Endodermal cell (in vitro differentiated cells): ENCODE measurements at regions not wholly inside any gene's neighbourhood (a gene's known extent, or its start where the extent isn't known, plus 50 kb on each side); places are given as distances from the start of the nearest gene placed in this dataset.

Experiments used
- DNase-seq: peaks from one replicate; pipeline ENCODE4 v3.0.0-alpha.2; 2017
- H3K27ac ChIP-seq: 2 replicates; pipeline ENCODE4 v1.5.1; 2013; ENCODE audit warnings: mild to moderate bottlenecking, low read depth, low read length, moderate library complexity
- H3K27me3 ChIP-seq: 2 replicates; pipeline ENCODE4 v1.6.1; 2013; ENCODE audit warnings: mild to moderate bottlenecking, low read length, moderate library complexity; ENCODE audit not compliant: insufficient read depth, control insufficient read depth, poor library complexity, severe bottlenecking
- H3K36me3 ChIP-seq: 2 replicates; pipeline ENCODE4 v1.7.0; 2013; ENCODE audit warnings: mild to moderate bottlenecking, low read length, moderate library complexity; ENCODE audit not compliant: control insufficient read depth, insufficient read depth
- H3K4me1 ChIP-seq: one replicate; pipeline ENCODE4 v1.7.0; 2013; ENCODE audit warnings: low read length; ENCODE audit not compliant: control insufficient read depth, insufficient read depth
- H3K4me3 ChIP-seq: 2 replicates; pipeline ENCODE4 v1.5.1; 2013; ENCODE audit warnings: mild to moderate bottlenecking, low read length, moderate library complexity
- H3K9ac ChIP-seq: 2 replicates; pipeline ENCODE4 v1.6.1; 2013; ENCODE audit warnings: mild to moderate bottlenecking, low read length, moderate library complexity; ENCODE audit not compliant: poor library complexity, severe bottlenecking; ENCODE audit errors: extremely low read depth
- H3K9me3 ChIP-seq: 2 replicates; pipeline ENCODE4 v1.6.1; 2013; ENCODE audit warnings: mild to moderate bottlenecking, low read length, moderate library complexity; ENCODE audit not compliant: control insufficient read depth
- H3K27ac Mint-ChIP-seq: 2 replicates; pipeline ENCODE4 v1.8.0; 2020; ENCODE audit warnings: mixed read lengths
- H3K27me3 Mint-ChIP-seq: 2 replicates; pipeline ENCODE4 v1.8.0; 2021; ENCODE audit warnings: mild to moderate bottlenecking, mixed read lengths; ENCODE audit not compliant: insufficient read depth
- H3K36me3 Mint-ChIP-seq: 2 replicates; pipeline ENCODE4 v1.8.0; 2020; ENCODE audit warnings: low read depth, mixed read lengths
- H3K4me1 Mint-ChIP-seq: 2 replicates; pipeline ENCODE4 v1.8.0; 2020; ENCODE audit warnings: mixed read lengths
- H3K4me3 Mint-ChIP-seq: 2 replicates; pipeline ENCODE4 v1.8.0; 2020; ENCODE audit warnings: mild to moderate bottlenecking, moderate library complexity, mixed read lengths
- H3K9me3 Mint-ChIP-seq: 2 replicates; pipeline ENCODE4 v1.8.0; 2020; ENCODE audit warnings: mild to moderate bottlenecking, mixed read lengths
- CTCF ChIP-seq: fragments of 200-600 bp; sonication (generic); conservative IDR thresholded peaks from 2 replicates; pipeline ENCODE4 v1.5.0; 2021; ENCODE audit warnings: antibody characterized with exemption, mild to moderate bottlenecking
- WGBS, 2 experiments: methylation state at CpG; one replicate each; pipeline versions ENCODE4 v1.1.5 to v1.1.7; 2013; ENCODE audit warnings: missing lambda C conversion rate in 2 of 2, mixed read lengths in 1 of 2; ENCODE audit not compliant: insufficient coverage in 1 of 2, insufficient read length in 1 of 2; 5-methylcytosine and 5-hydroxymethylcytosine counted together

- Histone ChIP-seq H3K9me3 (no peaks in the 10 kb centered on the region), H3K27me3 (no peaks in the 10 kb centered on the region), H3K27ac (no peak overlapping the region), H3K9ac (no peak overlapping the region), H3K4me3 (no peak overlapping the region), H3K4me1 (no peaks in the 10 kb centered on the region), H3K36me3 (no peaks in the 10 kb centered on the region)
- WGBS, 2 experiments = 93% methylated on average over 1 of the region's 1 CpG; no CpG with 5 or more reads in 1 of the 2 experiments
- no peaks in the 10 kb centered on the region for H3K27me3 Mint-ChIP-seq
- H3K27ac Mint-ChIP-seq = no peak overlapping the region
- no peaks in the 10 kb centered on the region for H3K4me1 Mint-ChIP-seq
- H3K9me3 Mint-ChIP-seq = peaks cover 4% of the 10 kb centered on the region
- DNase-seq = no peak
- no peaks in the 10 kb centered on the region for H3K36me3 Mint-ChIP-seq
- no peak overlapping the region for H3K4me3 Mint-ChIP-seq
- no peak for TF ChIP-seq CTCF
Observed at GRCh38 chr13:86109107-86109506, 309.9 kb upstream of the SLITRK6 start.

GRCh38 chr13:86108334-86108733, 309.1 kb upstream of the SLITRK6 start:
- WGBS, 2 experiments = 95 to 100% methylated on average over 1 to 3 of the region's 3 CpGs
- no peak overlapping the region for H3K27ac Mint-ChIP-seq
- H3K9me3 Mint-ChIP-seq = peaks cover 7% of the 10 kb centered on the region

GRCh38 chr13:86098511-86098910, 299.3 kb upstream of the SLITRK6 start:
- Mint-ChIP-seq H3K9me3 (peaks cover 4% of the 10 kb centered on the region), H3K4me3 (no peak overlapping the region), H3K4me1 (no peaks in the 10 kb centered on the region), H3K27ac (no peak overlapping the region), H3K36me3 (no peaks in the 10 kb centered on the region), H3K27me3 (no peaks in the 10 kb centered on the region)
- Histone ChIP-seq H3K27ac (no peak overlapping the region), H3K4me3 (no peak overlapping the region), H3K9ac (no peak overlapping the region), H3K4me1 (no peaks in the 10 kb centered on the region), H3K36me3 (no peaks in the 10 kb centered on the region), H3K9me3 (no peaks in the 10 kb centered on the region), H3K27me3 (no peaks in the 10 kb centered on the region)
- DNase-seq = no peak
- no peak for TF ChIP-seq CTCF

More at GRCh38 chr13:86108334-86108733, 309.1 kb upstream of the SLITRK6 start:
- no peak overlapping the region for H3K9ac ChIP-seq
- H3K4me3 ChIP-seq = no peak overlapping the region
- no peaks in the 10 kb centered on the region for H3K27me3 ChIP-seq
- H3K36me3 ChIP-seq = no peaks in the 10 kb centered on the region
- no peak for TF ChIP-seq CTCF
- H3K4me1 ChIP-seq = no peaks in the 10 kb centered on the region
- H3K4me1 Mint-ChIP-seq = no peaks in the 10 kb centered on the region
- no peaks in the 10 kb centered on the region for H3K36me3 Mint-ChIP-seq
- no peak overlapping the region for H3K27ac ChIP-seq
- H3K9me3 ChIP-seq = no peaks in the 10 kb centered on the region
- no peak overlapping the region for H3K4me3 Mint-ChIP-seq
- H3K27me3 Mint-ChIP-seq = no peaks in the 10 kb centered on the region
- no peak for DNase-seq
